ENCODE measurements at regions not wholly inside any gene's neighbourhood (a gene's known extent, or its start where the extent isn't known, plus 50 kb on each side); places are given as distances from the start of the nearest gene placed in this dataset.
A peak's percentile ranks its signal among the peaks of the same experiment; 100 is the strongest.

- H2AFZ ChIP-seq (ENCODE audit: control insufficient read depth, low read depth, low read length) = peak overlapping the region; percentile 72
- peaks cover 2% of the 10 kb centered on the region for H3K79me2 ChIP-seq (ENCODE audit: control insufficient read depth, insufficient read depth, low read length)
- H3K4me1 ChIP-seq (ENCODE audit: control insufficient read depth, insufficient read depth, low read length) = peaks cover 10% of the 10 kb centered on the region
- H3K36me3 ChIP-seq (ENCODE audit: control insufficient read depth in 2 of 2, insufficient read depth in 2 of 2, low read length in 1 of 2) = no peaks in the 10 kb centered on the region
- WGBS (ENCODE audit: insufficient coverage, insufficient replicate concordance, low lambda C conversion rate, missing lambda C conversion rate) = 0% methylated on average over 4 of the region's 4 CpGs
- ChIA-PET RAD21 (ENCODE audit: unreplicated experiment) (interaction anchor here (0.8 to 3.2 kb wide), 21 partner anchors 9 to 384 kb away, joined by 3 to 27 read pairs (median 5); no protein-coding TSS in a partner anchor), POLR2A (interaction anchor here (0.6 to 1.9 kb wide), 4 partner anchors 75 to 697 kb away, joined by 3 to 9 read pairs (median 4); no protein-coding TSS in a partner anchor), SMC1A (ENCODE audit: uncharacterized antibody, unreplicated experiment) (interaction anchor here (0.8 to 3.2 kb wide), 21 partner anchors 8 to 313 kb away, joined by 3 to 38 read pairs (median 4); no protein-coding TSS in a partner anchor), CTCF (interaction anchor here (1.2 to 2.4 kb wide), 9 partner anchors 8 to 309 kb away, joined by 3 to 16 read pairs (median 5); no protein-coding TSS in a partner anchor)
- peak overlapping the region; percentile 87 for H3K27ac ChIP-seq (ENCODE audit: control insufficient read depth, insufficient read depth)
- peak overlapping the region; percentile 74 for H3K9ac ChIP-seq (ENCODE audit: control insufficient read depth, insufficient read depth, low read length)
- H3K9me3 ChIP-seq (replicated peaks; ENCODE audit: control insufficient read depth, insufficient read depth, low read length) = no peaks in the 10 kb centered on the region; the same call in none of the 3 replicates
- FAIRE-seq (peak; percentile 38), ATAC-seq (peak; percentile 97), DNase-seq (ENCODE audit: low read depth, low spot score) (peak; percentile 82)
- H3K4me3 ChIP-seq = peak overlapping the region; percentile 59
- peak overlapping the region; percentile 79 for H3K4me2 ChIP-seq (ENCODE audit: control insufficient read depth, insufficient read depth)
- in situ Hi-C loops (cut with MboI) (no loop called here), intact Hi-C loops (cut with micrococcal nuclease; ENCODE audit: unreplicated experiment) (loop anchor here (2.0 to 5.0 kb wide), 5 partner anchors 76 to 311 kb away; no protein-coding TSS in a partner anchor)
- no peaks in the 10 kb centered on the region for H4K20me1 ChIP-seq (ENCODE audit: control insufficient read depth, insufficient read depth)
- H3K27me3 ChIP-seq (replicated peaks in 1 of 2; ENCODE audit: control insufficient read depth in 2 of 2, insufficient read depth in 2 of 2, low read length in 1 of 2) = no peaks in the 10 kb centered on the region
- BruUV-seq (replicated peaks) = TSS peak; percentile 89
- TF ChIP-seq SREBF2 (IDR thresholded peaks at IDR 0.05; ENCODE audit: low read length) (no peak), KDM1A (IDR thresholded peaks at IDR 0.05; ENCODE audit: borderline replicate concordance) (no peak), ZNF622 (IDR thresholded peaks at IDR 0.05) (no peak), SKIL (IDR thresholded peaks at IDR 0.05; ENCODE audit: low read depth, poor library complexity, severe bottlenecking) (peak; percentile 53), CREM (IDR thresholded peaks at IDR 0.05; ENCODE audit: low read depth) (peak; percentile 68), BCL3 (IDR thresholded peaks at IDR 0.05; ENCODE audit: borderline replicate concordance, insufficient read depth, low read depth, low read length, poor library complexity, severe bottlenecking) (peak; percentile 45), ATF2 (IDR thresholded peaks at IDR 0.05; ENCODE audit: low read length) (peak; percentile 58), ZNF217 (IDR thresholded peaks at IDR 0.05) (peak; percentile 78), CUX1 (IDR thresholded peaks at IDR 0.05; ENCODE audit: insufficient replicate concordance, low read depth, low read length) (peak; percentile 65), PAX5 (IDR thresholded peaks at IDR 0.05; ENCODE audit: borderline replicate concordance, low read depth, low read length) (peak; percentile 74; the same call in 1 of the 2 replicates), SMAD1 (IDR thresholded peaks at IDR 0.05; ENCODE audit: low read depth, partially characterized antibody) (peak; percentile 21)
Observed at GRCh38 chr21:14762734-14763694, 216.9 kb upstream of the SAMSN1 start.
